Neural cell (in vitro differentiated cells): ENCODE measurements at regions not wholly inside any gene's neighbourhood (a gene's known extent, or its start where the extent isn't known, plus 50 kb on each side); places are given as distances from the start of the nearest gene placed in this dataset.

ENCODE experiments used
- EP300 ChIP-seq: fragments of 450-650 bp; conservative IDR thresholded peaks from 2 replicates; pipeline ENCODE4 v1.6.1; 2014; ENCODE audit warnings: antibody characterized with exemption, mild to moderate bottlenecking, moderate library complexity; ENCODE audit not compliant: poor library complexity, severe bottlenecking
- EZH2 ChIP-seq: fragments of 200-600, 300-800 bp; shearing (Covaris generic), sonication (generic); IDR thresholded peaks from 2 replicates; pipeline ENCODE4 v1.6.1; 2014; ENCODE audit warnings: antibody characterized with exemption, low read length, borderline replicate concordance, mild to moderate bottlenecking; ENCODE audit not compliant: insufficient read depth, poor library complexity, severe bottlenecking
- MXI1 ChIP-seq: fragments of 450-650 bp; conservative IDR thresholded peaks from 2 replicates; pipeline ENCODE4 v1.6.1; 2014; ENCODE audit warnings: antibody characterized with exemption, mild to moderate bottlenecking; ENCODE audit not compliant: poor library complexity, severe bottlenecking
- POLR2AphosphoS5 ChIP-seq: IDR thresholded peaks from 2 replicates; pipeline ENCODE4 v1.6.1; 2012
- RAD21 ChIP-seq: fragments of 450-650 bp; conservative IDR thresholded peaks from 2 replicates; pipeline ENCODE4 v1.6.1; 2014; ENCODE audit warnings: antibody characterized with exemption, mild to moderate bottlenecking, moderate library complexity
- SMC3 ChIP-seq: fragments of 450-650 bp; conservative IDR thresholded peaks from 2 replicates; pipeline ENCODE4 v1.6.1; 2014; ENCODE audit warnings: antibody characterized with exemption, mild to moderate bottlenecking, moderate library complexity; ENCODE audit not compliant: poor library complexity
- TAF1 ChIP-seq: IDR thresholded peaks from 2 replicates; pipeline ENCODE4 v1.6.1; 2012; ENCODE audit warnings: low read depth
- TF ChIP-seq, protein P1 (sequence below): fragments of 450-650 bp; IDR thresholded peaks from 2 replicates; pipeline ENCODE4 v1.5.1; 2014; ENCODE audit warnings: antibody characterized with exemption, mild to moderate bottlenecking, moderate library complexity; ENCODE audit not compliant: poor library complexity, severe bottlenecking

DNA sequence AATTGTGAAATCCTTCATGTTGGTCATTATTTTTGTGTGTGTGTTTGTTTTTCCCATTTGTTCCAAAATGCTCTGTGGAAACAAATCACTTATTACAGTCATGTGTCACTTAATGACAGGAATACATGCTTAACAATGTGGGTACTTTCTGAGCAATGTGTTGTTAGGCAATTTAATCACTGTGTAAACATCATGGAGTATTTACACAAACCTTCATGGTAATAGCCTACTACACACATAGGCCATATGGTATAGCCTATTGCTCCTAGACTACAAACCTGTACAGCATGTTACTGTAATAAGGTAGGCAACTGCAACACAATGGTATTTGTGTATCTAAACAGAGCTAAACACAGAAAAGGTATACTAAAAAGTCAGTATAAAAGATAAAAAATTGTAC lies 388.9 kb upstream of the PPP1R2C start:
- TF ChIP-seq EZH2 (no peak), POLR2AphosphoS5 (no peak), EP300 (no peak), SMC3 (no peak), RAD21 (no peak), TAF1 (no peak), MXI1 (no peak)
- TF ChIP-seq, protein P1, sequence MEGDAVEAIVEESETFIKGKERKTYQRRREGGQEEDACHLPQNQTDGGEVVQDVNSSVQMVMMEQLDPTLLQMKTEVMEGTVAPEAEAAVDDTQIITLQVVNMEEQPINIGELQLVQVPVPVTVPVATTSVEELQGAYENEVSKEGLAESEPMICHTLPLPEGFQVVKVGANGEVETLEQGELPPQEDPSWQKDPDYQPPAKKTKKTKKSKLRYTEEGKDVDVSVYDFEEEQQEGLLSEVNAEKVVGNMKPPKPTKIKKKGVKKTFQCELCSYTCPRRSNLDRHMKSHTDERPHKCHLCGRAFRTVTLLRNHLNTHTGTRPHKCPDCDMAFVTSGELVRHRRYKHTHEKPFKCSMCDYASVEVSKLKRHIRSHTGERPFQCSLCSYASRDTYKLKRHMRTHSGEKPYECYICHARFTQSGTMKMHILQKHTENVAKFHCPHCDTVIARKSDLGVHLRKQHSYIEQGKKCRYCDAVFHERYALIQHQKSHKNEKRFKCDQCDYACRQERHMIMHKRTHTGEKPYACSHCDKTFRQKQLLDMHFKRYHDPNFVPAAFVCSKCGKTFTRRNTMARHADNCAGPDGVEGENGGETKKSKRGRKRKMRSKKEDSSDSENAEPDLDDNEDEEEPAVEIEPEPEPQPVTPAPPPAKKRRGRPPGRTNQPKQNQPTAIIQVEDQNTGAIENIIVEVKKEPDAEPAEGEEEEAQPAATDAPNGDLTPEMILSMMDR, result no peak
